Mesenchymal stem cell (in vitro differentiated cells and primary cell): ENCODE measurements at regions not wholly inside any gene's neighbourhood (a gene's known extent, or its start where the extent isn't known, plus 50 kb on each side); places are given as distances from the start of the nearest gene placed in this dataset.

Source experiments
- DNase-seq: peaks from one replicate; pipeline ENCODE4 v3.0.0-alpha.2; 2013
- H2AFZ ChIP-seq: one replicate; pipeline ENCODE4 v1.6.1; 2013; ENCODE audit warnings: low read depth, mild to moderate bottlenecking, control low read depth, inconsistent platforms, low read length, moderate library complexity
- H2AK5ac ChIP-seq: 2 replicates; pipeline ENCODE4 v1.6.1; 2013; ENCODE audit warnings: low read length, moderate library complexity, mild to moderate bottlenecking, inconsistent platforms; ENCODE audit not compliant: severe bottlenecking
- H2BK120ac ChIP-seq: one replicate; pipeline ENCODE4 v1.6.1; 2013; ENCODE audit warnings: low read depth, mild to moderate bottlenecking, inconsistent platforms, low read length, moderate library complexity
- H2BK12ac ChIP-seq, 2 experiments: one replicate each; pipeline ENCODE4 v1.6.1; 2013; ENCODE audit warnings: inconsistent platforms in 2 of 2, low read length in 2 of 2, mild to moderate bottlenecking in 2 of 2, moderate library complexity in 2 of 2, control low read depth in 1 of 2
- H2BK15ac ChIP-seq: one replicate; pipeline ENCODE4 v1.6.1; 2013; ENCODE audit warnings: mild to moderate bottlenecking, low read depth, inconsistent platforms; ENCODE audit not compliant: poor library complexity, severe bottlenecking
- H2BK5ac ChIP-seq: 2 replicates; pipeline ENCODE4 v1.6.1; 2013; ENCODE audit warnings: low read depth, mild to moderate bottlenecking, low read length, control low read depth, inconsistent platforms; ENCODE audit not compliant: poor library complexity, severe bottlenecking
- H3K14ac ChIP-seq, 2 experiments: one replicate each; pipeline ENCODE4 v1.6.1; 2013; ENCODE audit warnings: inconsistent platforms in 2 of 2, low read length in 2 of 2, control low read depth in 1 of 2, mild to moderate bottlenecking in 1 of 2, moderate library complexity in 1 of 2
- H3K18ac ChIP-seq, 2 experiments: one replicate each; pipeline ENCODE4 v1.6.1; 2013; ENCODE audit warnings: inconsistent platforms in 2 of 2, low read length in 2 of 2, control low read depth in 1 of 2, low read depth in 1 of 2, mild to moderate bottlenecking in 1 of 2
- H3K23ac ChIP-seq, 2 experiments: one replicate each; pipeline ENCODE4 v1.6.1; 2013; ENCODE audit warnings: inconsistent platforms in 2 of 2, low read length in 2 of 2, mild to moderate bottlenecking in 2 of 2, moderate library complexity in 2 of 2, control low read depth in 1 of 2
- H3K27ac ChIP-seq: 2 replicates; pipeline ENCODE4 v1.5.1; 2013; ENCODE audit warnings: mild to moderate bottlenecking, moderate library complexity, low read length, control low read depth, inconsistent platforms; ENCODE audit not compliant: poor library complexity, severe bottlenecking
- H3K27me3 ChIP-seq, 2 experiments: 2 replicates each; pipeline versions ENCODE4 v1.6.1 to v1.7.0; 2013; ENCODE audit warnings: low read length in 2 of 2, mild to moderate bottlenecking in 2 of 2, moderate library complexity in 2 of 2, control low read depth in 1 of 2, inconsistent platforms in 1 of 2; ENCODE audit not compliant: control insufficient read depth in 1 of 2, insufficient read depth in 1 of 2
- H3K36me3 ChIP-seq, 2 experiments: 2 replicates each; pipeline versions ENCODE4 v1.6.1 to v1.7.0; 2013; ENCODE audit warnings: low read length in 2 of 2, control low read depth in 1 of 2, inconsistent platforms in 1 of 2, low read depth in 1 of 2, mild to moderate bottlenecking in 1 of 2; ENCODE audit not compliant: insufficient read depth in 2 of 2, control insufficient read depth in 1 of 2
- H3K4ac ChIP-seq, 2 experiments: one replicate each; pipeline ENCODE4 v1.6.1; 2013; ENCODE audit warnings: inconsistent platforms in 2 of 2, low read length in 2 of 2, mild to moderate bottlenecking in 2 of 2, moderate library complexity in 2 of 2, control low read depth in 1 of 2, low read depth in 1 of 2
- H3K4me1 ChIP-seq: 2 replicates; pipeline ENCODE4 v1.6.1; 2013; ENCODE audit warnings: low read depth, low read length, control low read depth; ENCODE audit not compliant: control insufficient read depth, insufficient read depth
- H3K4me2 ChIP-seq: 2 replicates; pipeline ENCODE4 v1.6.1; 2013; ENCODE audit warnings: low read length, mild to moderate bottlenecking, inconsistent platforms; ENCODE audit not compliant: poor library complexity, severe bottlenecking
- H3K4me3 ChIP-seq, 2 experiments: 2 replicates each; pipeline versions ENCODE4 v1.5.1 to v1.7.0; 2013; ENCODE audit warnings: low read length in 2 of 2, mild to moderate bottlenecking in 2 of 2, control low read depth in 1 of 2, low read depth in 1 of 2; ENCODE audit not compliant: insufficient read depth in 1 of 2
- H3K79me1 ChIP-seq: replicated peaks from 2 replicates; pipeline ENCODE4 v1.6.1; 2013; ENCODE audit warnings: mild to moderate bottlenecking, control low read depth, low read length, inconsistent platforms; ENCODE audit not compliant: poor library complexity, severe bottlenecking
- H3K9ac ChIP-seq: 2 replicates; pipeline ENCODE4 v1.7.0; 2013; ENCODE audit warnings: mild to moderate bottlenecking, low read length, moderate library complexity
- H3K9me3 ChIP-seq: 2 replicates; pipeline ENCODE4 v1.7.0; 2013; ENCODE audit warnings: mild to moderate bottlenecking, low read length; ENCODE audit not compliant: control insufficient read depth
- H4K8ac ChIP-seq: one replicate; pipeline ENCODE4 v1.6.1; 2013; ENCODE audit warnings: inconsistent platforms, mild to moderate bottlenecking, low read length, moderate library complexity
- H4K91ac ChIP-seq: one replicate; pipeline ENCODE4 v1.6.1; 2013; ENCODE audit warnings: mild to moderate bottlenecking, low read length, inconsistent platforms
- WGBS: methylation state at CpG from one replicate; pipeline ENCODE4 v1.1.7; 2013; ENCODE audit warnings: mixed read lengths; 5-methylcytosine and 5-hydroxymethylcytosine counted together

GRCh38 chr11:70796648-70797227 lies 398.4 kb downstream of the CTTN start:
- Histone ChIP-seq H3K14ac (no peak overlapping the region), H2BK15ac (no peak overlapping the region), H2AFZ (no peak overlapping the region), H3K27ac (no peak overlapping the region), H2BK12ac (no peak overlapping the region), H4K8ac (no peak overlapping the region), H4K91ac (no peak overlapping the region), H3K79me1 (no peaks in the 10 kb centered on the region), H3K27me3 (no peaks in the 10 kb centered on the region), H3K4ac (no peak overlapping the region), H2BK5ac (no peak overlapping the region), H2AK5ac (no peak overlapping the region), H3K4me2 (no peak overlapping the region), H3K18ac (no peak overlapping the region), H3K4me3 (no peak overlapping the region), H3K9ac (no peak overlapping the region), H3K4me1 (peaks cover 1% of the 10 kb centered on the region), H3K36me3 (peaks cover 7 to 14% of the 10 kb centered on the region in 2 experiments), H3K9me3 (peaks cover 20% of the 10 kb centered on the region), H2BK120ac (no peak overlapping the region), H3K23ac (no peak overlapping the region)
- whole genome bisulfite sequencing = 86% methylated on average over 8 of the region's 8 CpGs
- DNase-seq = no peak

GRCh38 chr11:70798296-70798695 lies 400.0 kb downstream of the CTTN start:
- no peak overlapping the region for H3K18ac ChIP-seq
- no peaks in the 10 kb centered on the region for H3K27me3 ChIP-seq

GRCh38 chr11:70799386-70799785 lies 401.1 kb downstream of the CTTN start:
- H3K27me3 ChIP-seq = no peaks in the 10 kb centered on the region
- no peak overlapping the region for H3K23ac ChIP-seq
- no peak overlapping the region for H3K9ac ChIP-seq
- no peak overlapping the region for H2BK5ac ChIP-seq
- H3K9me3 ChIP-seq = peaks cover 5% of the 10 kb centered on the region
- no peak overlapping the region for H3K4ac ChIP-seq
- DNase-seq = no peak
- no peak overlapping the region for H3K18ac ChIP-seq
- H3K36me3 ChIP-seq = peaks cover 7 to 23% of the 10 kb centered on the region in 2 experiments
- no peak overlapping the region for H2AFZ ChIP-seq
- no peaks in the 10 kb centered on the region for H3K79me1 ChIP-seq
- WGBS = 83% methylated on average over 6 of the region's 6 CpGs
- no peak overlapping the region for H2BK120ac ChIP-seq
- no peak overlapping the region for H2AK5ac ChIP-seq
- H3K27ac ChIP-seq = no peak overlapping the region
- H2BK12ac ChIP-seq = no peak overlapping the region
- peaks cover 1% of the 10 kb centered on the region for H3K4me1 ChIP-seq
- H3K4me2 ChIP-seq = no peak overlapping the region
- H3K4me3 ChIP-seq = no peak overlapping the region
- H2BK15ac ChIP-seq = no peak overlapping the region
- H3K14ac ChIP-seq = no peak overlapping the region
- no peak overlapping the region for H4K8ac ChIP-seq
- H4K91ac ChIP-seq = no peak overlapping the region

More at GRCh38 chr11:70798296-70798695, 400.0 kb downstream of the CTTN start:
- H3K4me3 ChIP-seq = no peak overlapping the region
- no peak overlapping the region for H3K23ac ChIP-seq
- H3K36me3 ChIP-seq = peaks cover 7 to 23% of the 10 kb centered on the region in 2 experiments
- no peak for DNase-seq
- H2AFZ ChIP-seq = no peak overlapping the region
- H2BK120ac ChIP-seq = no peak overlapping the region
- peaks cover 1% of the 10 kb centered on the region for H3K4me1 ChIP-seq
- H3K14ac ChIP-seq = no peak overlapping the region
- H3K27ac ChIP-seq = no peak overlapping the region
- no peak overlapping the region for H2BK12ac ChIP-seq
- H2BK5ac ChIP-seq = no peak overlapping the region
- no peaks in the 10 kb centered on the region for H3K79me1 ChIP-seq
- H3K9me3 ChIP-seq = peaks cover 15% of the 10 kb centered on the region
- 91% methylated on average over 26 of the region's 26 CpGs for WGBS
- H3K4me2 ChIP-seq = no peak overlapping the region
- no peak overlapping the region for H4K8ac ChIP-seq
- no peak overlapping the region for H3K9ac ChIP-seq
- no peak overlapping the region for H4K91ac ChIP-seq
- no peak overlapping the region for H2AK5ac ChIP-seq
- H3K4ac ChIP-seq = no peak overlapping the region
- no peak overlapping the region for H2BK15ac ChIP-seq

- no peaks in the 10 kb centered on the region for H3K9me3 ChIP-seq
- H3K4me1 ChIP-seq = peaks cover 1% of the 10 kb centered on the region
- H2BK5ac ChIP-seq = no peak overlapping the region
- no peak overlapping the region for H3K14ac ChIP-seq
- WGBS = 88% methylated on average over 8 of the region's 8 CpGs
- no peaks in the 10 kb centered on the region for H3K27me3 ChIP-seq
- no peak overlapping the region for H2BK15ac ChIP-seq
- no peak overlapping the region for H2BK120ac ChIP-seq
- no peak overlapping the region for H4K8ac ChIP-seq
- no peak overlapping the region for H3K23ac ChIP-seq
- H3K9ac ChIP-seq = no peak overlapping the region
- H2AFZ ChIP-seq = no peak overlapping the region
- H3K27ac ChIP-seq = no peak overlapping the region
- H4K91ac ChIP-seq = no peak overlapping the region
- no peak for DNase-seq
- no peak overlapping the region for H3K4me2 ChIP-seq
- no peak overlapping the region for H2BK12ac ChIP-seq
- no peak overlapping the region for H3K4me3 ChIP-seq
- no peak overlapping the region for H3K18ac ChIP-seq
- H3K4ac ChIP-seq = no peak overlapping the region
- H2AK5ac ChIP-seq = no peak overlapping the region
- H3K36me3 ChIP-seq = peaks cover 4 to 33% of the 10 kb centered on the region in 2 experiments
- no peaks in the 10 kb centered on the region for H3K79me1 ChIP-seq
Measured at GRCh38 chr11:70802185-70802584, 403.9 kb downstream of the CTTN start.
